Cardiac fibroblast (primary cell): ENCODE measurements at regions not wholly inside any gene's neighbourhood (a gene's known extent, or its start where the extent isn't known, plus 50 kb on each side); places are given as distances from the start of the nearest gene placed in this dataset.
A peak's percentile ranks its signal among the peaks of the same experiment; 100 is the strongest.

Experiments used
- DNase-seq, 2 donors: peaks; one replicate each; pipeline versions ENCODE4 v3.0.0 to v3.0.0-alpha.2; 2010; ENCODE audit warnings: low read depth in 2 of 2
- H3K4me3 ChIP-seq, 2 donors: replicated peaks in 1 of 2; 1 replicate in 1 of 2; 2 replicates in 1 of 2; pipeline ENCODE4 v1.5.1; 2011; ENCODE audit warnings: low read depth in 2 of 2, low read length in 2 of 2, mild to moderate bottlenecking in 2 of 2, moderate library complexity in 1 of 2
- CTCF ChIP-seq: IDR thresholded peaks from one replicate; pipeline ENCODE4 v1.5.1; 2011; ENCODE audit warnings: low read depth, mild to moderate bottlenecking, low read length, inconsistent platforms

- no peak for TF ChIP-seq CTCF
- no peak overlapping the region for H3K4me3 ChIP-seq
- no peak for DNase-seq
Measured at GRCh38 chr15:45991863-45992262, 357.0 kb downstream of the SQOR start.

- no peak for TF ChIP-seq CTCF
Measured at GRCh38 chr15:45993072-45993471, 358.2 kb downstream of the SQOR start.

GRCh38 chr15:45993508-45993907 lies 358.7 kb downstream of the SQOR start:
- H3K4me3 ChIP-seq: no peak overlapping the region
- TF ChIP-seq CTCF: no peak

More at GRCh38 chr15:45993072-45993471, 358.2 kb downstream of the SQOR start:
- no peak for DNase-seq
- H3K4me3 ChIP-seq: no peak overlapping the region

GRCh38 chr15:45995800-45996199 lies 361.0 kb downstream of the SQOR start:
- DNase-seq: no peak
- TF ChIP-seq CTCF: no peak
- no peak overlapping the region for H3K4me3 ChIP-seq

More at GRCh38 chr15:45993508-45993907, 358.7 kb downstream of the SQOR start:
- no peak for DNase-seq

- no peak for TF ChIP-seq CTCF
- no peak overlapping the region for H3K4me3 ChIP-seq
- no peak for DNase-seq
Measured at GRCh38 chr15:46014532-46014931, 379.7 kb downstream of the SQOR start.

- DNase-seq: peak in 1 of 2 donors; percentile 1
- H3K4me3 ChIP-seq: no peak overlapping the region
- no peak for TF ChIP-seq CTCF
Measured at GRCh38 chr15:46034755-46035154, 399.9 kb downstream of the SQOR start.

GRCh38 chr15:46039703-46040102 lies 404.9 kb downstream of the SQOR start:
- no peak overlapping the region for H3K4me3 ChIP-seq
- peak in 1 of 2 donors; percentile 16 for DNase-seq
- no peak for TF ChIP-seq CTCF
